ENCODE measurements at regions not wholly inside any gene's neighbourhood (a gene's known extent, or its start where the extent isn't known, plus 50 kb on each side); places are given as distances from the start of the nearest gene placed in this dataset.

DNA sequence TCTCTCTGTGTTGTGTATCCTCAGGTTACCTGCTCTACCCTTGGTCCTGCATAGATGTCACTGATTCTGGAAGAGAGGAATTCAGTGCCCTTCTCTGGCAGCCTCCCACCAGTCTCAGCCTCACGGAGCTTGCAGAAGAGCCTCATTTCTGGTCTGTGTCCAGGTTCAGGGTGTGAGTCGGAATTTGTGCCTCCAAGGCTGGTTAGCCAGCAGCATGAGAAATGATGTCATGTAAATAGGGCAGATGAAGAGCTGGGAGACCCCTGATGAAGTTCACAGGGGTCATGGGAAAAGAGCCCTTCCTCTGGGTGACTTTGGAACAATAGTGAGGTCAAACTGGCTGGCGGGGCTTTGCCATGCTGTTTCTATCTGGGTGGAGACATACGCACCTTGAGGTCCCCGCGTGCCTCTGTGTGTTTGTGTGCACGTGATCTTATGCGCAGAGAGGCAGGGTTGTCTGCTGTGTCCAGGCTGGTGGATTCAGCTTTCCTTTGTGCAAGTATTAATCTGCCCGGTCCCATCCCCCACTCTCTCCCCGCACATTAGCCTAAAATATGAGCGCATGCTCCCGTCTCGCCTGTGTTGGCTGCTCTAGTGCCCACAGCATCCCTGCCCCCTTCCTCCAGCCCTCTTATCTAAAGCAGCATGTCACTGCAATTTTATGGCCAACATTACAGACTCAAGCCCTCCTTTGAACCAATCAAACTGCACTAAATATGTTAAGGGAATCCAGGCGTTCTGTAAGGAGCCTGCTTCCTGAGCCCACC lies 256.3 kb upstream of the ZFHX3 start:
- TF ChIP-seq CEBPB (IDR thresholded peaks at IDR 0.05; ENCODE audit: low read depth, low read length) (no peak), POLR2A (IDR thresholded peaks at IDR 0.05; ENCODE audit: low read depth, low read length) (no peak), MXI1 (IDR thresholded peaks at IDR 0.05; ENCODE audit: borderline replicate concordance, low read depth, low read length) (no peak), BHLHE40 (IDR thresholded peaks at IDR 0.05; ENCODE audit: low read depth, low read length) (no peak), MAFK (IDR thresholded peaks at IDR 0.05; ENCODE audit: low read depth, low read length) (no peak)
- TF ChIP-seq, protein P1, sequence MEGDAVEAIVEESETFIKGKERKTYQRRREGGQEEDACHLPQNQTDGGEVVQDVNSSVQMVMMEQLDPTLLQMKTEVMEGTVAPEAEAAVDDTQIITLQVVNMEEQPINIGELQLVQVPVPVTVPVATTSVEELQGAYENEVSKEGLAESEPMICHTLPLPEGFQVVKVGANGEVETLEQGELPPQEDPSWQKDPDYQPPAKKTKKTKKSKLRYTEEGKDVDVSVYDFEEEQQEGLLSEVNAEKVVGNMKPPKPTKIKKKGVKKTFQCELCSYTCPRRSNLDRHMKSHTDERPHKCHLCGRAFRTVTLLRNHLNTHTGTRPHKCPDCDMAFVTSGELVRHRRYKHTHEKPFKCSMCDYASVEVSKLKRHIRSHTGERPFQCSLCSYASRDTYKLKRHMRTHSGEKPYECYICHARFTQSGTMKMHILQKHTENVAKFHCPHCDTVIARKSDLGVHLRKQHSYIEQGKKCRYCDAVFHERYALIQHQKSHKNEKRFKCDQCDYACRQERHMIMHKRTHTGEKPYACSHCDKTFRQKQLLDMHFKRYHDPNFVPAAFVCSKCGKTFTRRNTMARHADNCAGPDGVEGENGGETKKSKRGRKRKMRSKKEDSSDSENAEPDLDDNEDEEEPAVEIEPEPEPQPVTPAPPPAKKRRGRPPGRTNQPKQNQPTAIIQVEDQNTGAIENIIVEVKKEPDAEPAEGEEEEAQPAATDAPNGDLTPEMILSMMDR (conservative IDR thresholded peaks at IDR 0.05; ENCODE audit: low read depth, low read length) = no peak
- TF ChIP-seq, protein P2, sequence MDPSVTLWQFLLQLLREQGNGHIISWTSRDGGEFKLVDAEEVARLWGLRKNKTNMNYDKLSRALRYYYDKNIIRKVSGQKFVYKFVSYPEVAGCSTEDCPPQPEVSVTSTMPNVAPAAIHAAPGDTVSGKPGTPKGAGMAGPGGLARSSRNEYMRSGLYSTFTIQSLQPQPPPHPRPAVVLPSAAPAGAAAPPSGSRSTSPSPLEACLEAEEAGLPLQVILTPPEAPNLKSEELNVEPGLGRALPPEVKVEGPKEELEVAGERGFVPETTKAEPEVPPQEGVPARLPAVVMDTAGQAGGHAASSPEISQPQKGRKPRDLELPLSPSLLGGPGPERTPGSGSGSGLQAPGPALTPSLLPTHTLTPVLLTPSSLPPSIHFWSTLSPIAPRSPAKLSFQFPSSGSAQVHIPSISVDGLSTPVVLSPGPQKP (IDR thresholded peaks at IDR 0.05; ENCODE audit: borderline replicate concordance, low read depth, low read length) = no peak
